Hepatocyte (in vitro differentiated cells): ENCODE measurements at regions not wholly inside any gene's neighbourhood (a gene's known extent, or its start where the extent isn't known, plus 50 kb on each side); places are given as distances from the start of the nearest gene placed in this dataset.
"Not testable (repeated sequence)": the region's sequence is repeated elsewhere in the genome, so short reads cannot be mapped to it uniquely, and the experiment has no call there.

Experiments
- DNase-seq: peaks from one replicate; pipeline ENCODE4 v3.0.0-alpha.2; 2016; ENCODE audit warnings: low spot score
- H2AFZ ChIP-seq: fragments of 200-600 bp; sonication (generic); 2 replicates; pipeline ENCODE4 v1.6.0; 2016; ENCODE audit warnings: antibody characterized with exemption, mild to moderate bottlenecking
- H3K27ac ChIP-seq: fragments of 200-600 bp; sonication (generic); 2 replicates; pipeline ENCODE4 v1.5.1; 2016; ENCODE audit warnings: mild to moderate bottlenecking
- H3K27me3 ChIP-seq: fragments of 200-600 bp; sonication (generic); 2 replicates; pipeline ENCODE4 v1.6.1; 2016
- H3K36me3 ChIP-seq: fragments of 200-600 bp; sonication (generic); replicated peaks from 2 replicates; pipeline ENCODE4 v1.5.1; 2016; ENCODE audit warnings: low read depth; ENCODE audit not compliant: insufficient read depth
- H3K4me1 ChIP-seq: fragments of 200-600 bp; sonication (generic); 2 replicates; pipeline ENCODE4 v1.5.1; 2016; ENCODE audit warnings: mild to moderate bottlenecking, moderate library complexity; ENCODE audit not compliant: insufficient read depth
- H3K4me2 ChIP-seq: fragments of 200-600 bp; sonication (generic); 2 replicates; pipeline ENCODE4 v1.6.0; 2016
- H3K4me3 ChIP-seq: fragments of 200-600 bp; sonication (generic); 2 replicates; pipeline ENCODE4 v1.5.1; 2016; ENCODE audit warnings: mild to moderate bottlenecking
- H3K79me2 ChIP-seq: fragments of 200-600 bp; sonication (generic); 2 replicates; pipeline ENCODE4 v1.6.0; 2017; ENCODE audit warnings: mild to moderate bottlenecking
- H3K9me2 ChIP-seq: fragments of 200-600 bp; sonication (generic); replicated peaks from 2 replicates; pipeline ENCODE4 v1.6.0; 2017; ENCODE audit warnings: mild to moderate bottlenecking; ENCODE audit not compliant: insufficient read depth
- H3K9me3 ChIP-seq: fragments of 200-600 bp; sonication (generic); 2 replicates; pipeline ENCODE4 v1.5.1; 2016; ENCODE audit warnings: low read depth, mild to moderate bottlenecking
- H4K20me1 ChIP-seq: fragments of 200-600 bp; sonication (generic); 2 replicates; pipeline ENCODE4 v1.6.0; 2016; ENCODE audit warnings: mild to moderate bottlenecking; ENCODE audit not compliant: insufficient read depth, poor library complexity, severe bottlenecking
- EZH2 ChIP-seq: fragments of 200-600 bp; sonication (generic); IDR thresholded peaks from 2 replicates; pipeline ENCODE4 v1.6.1; 2016; ENCODE audit warnings: antibody characterized with exemption, mild to moderate bottlenecking, borderline replicate concordance
- EZH2phosphoT487 ChIP-seq: fragments of 200-600 bp; sonication (generic); IDR thresholded peaks from one replicate; pipeline ENCODE4 v1.6.1; 2018; ENCODE audit warnings: antibody characterized with exemption, mild to moderate bottlenecking, low read depth, moderate library complexity; ENCODE audit not compliant: unreplicated experiment, severe bottlenecking
- WGBS: methylation state at CpG from one replicate; pipeline ENCODE4 v1.1.6; 2016; ENCODE audit warnings: low lambda C conversion rate; ENCODE audit errors: missing lambda C conversion rate; 5-methylcytosine and 5-hydroxymethylcytosine counted together
- TF ChIP-seq, protein P1 (sequence below): fragments of 200-600 bp; sonication (generic); IDR thresholded peaks from 2 replicates; pipeline ENCODE4 v1.5.1; 2016; ENCODE audit warnings: antibody characterized with exemption, mild to moderate bottlenecking; ENCODE audit not compliant: poor library complexity

DNA sequence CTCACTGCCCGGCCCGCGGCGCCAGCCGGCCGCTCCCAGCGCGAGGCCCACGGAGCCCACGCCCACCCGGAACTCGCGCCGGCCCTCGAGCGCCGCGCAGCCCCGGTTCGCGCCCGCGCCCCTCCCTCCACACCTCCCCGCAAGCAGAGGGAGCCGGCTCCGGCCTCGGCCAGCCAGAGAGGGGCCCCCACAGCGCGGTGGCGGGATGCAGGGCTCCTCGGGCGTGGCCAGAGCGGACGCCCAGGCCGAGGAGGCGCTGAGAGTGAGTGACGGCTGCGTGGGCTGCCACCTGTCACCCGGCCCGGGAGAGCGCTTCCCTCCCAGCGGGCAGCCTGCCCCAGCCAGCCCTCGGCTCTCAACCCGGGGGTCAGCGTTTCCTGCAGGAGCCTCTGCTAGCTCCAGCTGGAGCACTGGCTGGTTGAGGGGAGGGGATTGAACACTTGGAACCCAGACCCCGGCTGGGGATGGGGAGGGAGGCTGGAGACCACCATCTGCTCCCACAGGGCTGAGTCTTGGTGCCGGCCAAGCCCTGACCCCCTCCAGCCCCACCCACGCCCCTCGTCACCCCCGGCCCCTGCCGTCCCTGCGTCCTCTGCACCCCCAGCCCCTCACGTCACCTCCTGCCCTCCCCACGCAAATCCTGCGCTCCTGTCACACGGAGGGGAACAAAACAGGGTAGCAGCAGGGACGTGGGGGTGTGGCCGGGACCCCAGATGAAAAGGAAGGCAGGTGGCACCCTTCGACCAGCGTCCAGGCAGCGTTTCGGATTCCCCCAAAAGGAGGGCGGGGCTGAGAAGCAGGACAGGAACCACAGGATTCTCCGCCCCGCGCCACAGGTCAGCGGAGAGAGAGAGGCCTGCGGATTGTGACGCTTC is 157.0 kb downstream of the BRD1 start:
- 2% methylated on average over 39 of the region's 69 CpGs for WGBS
- peak overlapping the region; percentile 70 for H3K4me2 ChIP-seq

DNA sequence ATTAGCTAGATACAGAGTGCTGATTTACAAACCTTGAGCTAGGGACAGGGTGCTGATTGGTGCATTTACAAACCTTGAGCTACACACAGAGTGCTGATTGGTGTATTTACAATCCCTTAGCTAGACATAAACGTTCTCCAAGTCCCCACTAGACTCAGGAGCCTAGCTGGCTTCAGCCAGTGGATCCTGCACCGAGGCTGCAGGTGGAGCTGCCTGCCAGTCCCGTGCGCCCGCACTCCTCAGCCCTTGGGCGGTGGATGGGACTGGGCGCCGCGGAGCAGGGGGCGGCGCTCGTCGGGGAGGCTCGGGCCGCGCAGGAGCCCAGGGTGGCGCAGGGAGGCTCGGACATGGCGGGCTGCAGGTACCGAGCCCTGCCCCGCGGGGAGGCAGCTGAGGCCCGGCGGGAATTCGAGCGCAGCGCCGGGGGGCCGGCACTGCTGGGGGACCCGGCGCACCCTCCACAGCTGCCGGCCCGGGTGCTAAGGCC is 157.7 kb downstream of the BRD1 start:
- not testable (repeated sequence) for H3K36me3 ChIP-seq, H3K9me2 ChIP-seq, DNase-seq, H3K27ac ChIP-seq, H3K79me2 ChIP-seq, H4K20me1 ChIP-seq, H2AFZ ChIP-seq, H3K9me3 ChIP-seq, H3K4me3 ChIP-seq, H3K4me1 ChIP-seq
- peaks cover 56% of the 10 kb centered on the region for H3K27me3 ChIP-seq
- H3K4me2 ChIP-seq, result peak overlapping the region; percentile 70
- under 1% methylated on average over 26 of the region's 33 CpGs for WGBS

More for the DNA sequence above, 157.0 kb downstream of the BRD1 start:
- Histone ChIP-seq H3K27me3 (peaks cover 60% of the 10 kb centered on the region), H3K79me2 (no peaks in the 10 kb centered on the region), H3K4me3 (no peak overlapping the region), H2AFZ (no peak overlapping the region), H3K4me1 (peaks cover 4% of the 10 kb centered on the region), H4K20me1 (no peaks in the 10 kb centered on the region), H3K27ac (no peak overlapping the region), H3K9me2 (no peaks in the 10 kb centered on the region), H3K9me3 (no peaks in the 10 kb centered on the region), H3K36me3 (no peaks in the 10 kb centered on the region)
- TF ChIP-seq EZH2, result no peak
- TF ChIP-seq, protein P1, sequence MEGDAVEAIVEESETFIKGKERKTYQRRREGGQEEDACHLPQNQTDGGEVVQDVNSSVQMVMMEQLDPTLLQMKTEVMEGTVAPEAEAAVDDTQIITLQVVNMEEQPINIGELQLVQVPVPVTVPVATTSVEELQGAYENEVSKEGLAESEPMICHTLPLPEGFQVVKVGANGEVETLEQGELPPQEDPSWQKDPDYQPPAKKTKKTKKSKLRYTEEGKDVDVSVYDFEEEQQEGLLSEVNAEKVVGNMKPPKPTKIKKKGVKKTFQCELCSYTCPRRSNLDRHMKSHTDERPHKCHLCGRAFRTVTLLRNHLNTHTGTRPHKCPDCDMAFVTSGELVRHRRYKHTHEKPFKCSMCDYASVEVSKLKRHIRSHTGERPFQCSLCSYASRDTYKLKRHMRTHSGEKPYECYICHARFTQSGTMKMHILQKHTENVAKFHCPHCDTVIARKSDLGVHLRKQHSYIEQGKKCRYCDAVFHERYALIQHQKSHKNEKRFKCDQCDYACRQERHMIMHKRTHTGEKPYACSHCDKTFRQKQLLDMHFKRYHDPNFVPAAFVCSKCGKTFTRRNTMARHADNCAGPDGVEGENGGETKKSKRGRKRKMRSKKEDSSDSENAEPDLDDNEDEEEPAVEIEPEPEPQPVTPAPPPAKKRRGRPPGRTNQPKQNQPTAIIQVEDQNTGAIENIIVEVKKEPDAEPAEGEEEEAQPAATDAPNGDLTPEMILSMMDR, result no peak
- TF ChIP-seq EZH2phosphoT487, result no peak
- no peak for DNase-seq

DNA sequence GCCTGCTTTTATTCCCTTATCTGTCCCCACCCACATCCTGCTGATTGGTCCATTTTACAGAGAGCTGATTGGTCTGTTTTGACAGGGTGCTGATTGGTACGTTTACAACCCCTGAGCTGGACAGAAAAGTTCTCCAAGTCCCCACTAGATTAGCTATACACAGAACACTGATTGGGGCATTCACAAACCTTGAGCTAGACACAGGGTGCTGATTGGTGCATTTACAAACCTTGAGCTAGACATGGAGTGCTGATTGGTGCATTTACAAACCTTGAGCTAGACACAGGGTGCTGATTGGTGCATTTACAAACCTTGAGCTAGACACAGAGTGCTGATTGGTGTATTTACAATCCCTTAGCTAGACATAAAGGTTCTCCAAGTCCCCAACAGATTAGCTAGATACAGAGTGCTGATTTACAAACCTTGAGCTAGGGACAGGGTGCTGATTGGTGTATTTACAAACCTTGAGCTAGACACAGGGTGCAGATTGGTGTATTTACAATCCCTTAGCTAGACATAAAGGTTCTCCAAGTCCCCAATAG is 158.2 kb downstream of the BRD1 start:
- H3K4me3 ChIP-seq, H3K9me3 ChIP-seq, H3K79me2 ChIP-seq, H2AFZ ChIP-seq, H3K27ac ChIP-seq, H3K4me1 ChIP-seq, H3K4me2 ChIP-seq, H4K20me1 ChIP-seq, H3K9me2 ChIP-seq, DNase-seq, H3K36me3 ChIP-seq: not testable (repeated sequence)
- H3K27me3 ChIP-seq, result peaks cover 51% of the 10 kb centered on the region
- 89% methylated on average over 1 of the region's 1 CpG for WGBS

DNA sequence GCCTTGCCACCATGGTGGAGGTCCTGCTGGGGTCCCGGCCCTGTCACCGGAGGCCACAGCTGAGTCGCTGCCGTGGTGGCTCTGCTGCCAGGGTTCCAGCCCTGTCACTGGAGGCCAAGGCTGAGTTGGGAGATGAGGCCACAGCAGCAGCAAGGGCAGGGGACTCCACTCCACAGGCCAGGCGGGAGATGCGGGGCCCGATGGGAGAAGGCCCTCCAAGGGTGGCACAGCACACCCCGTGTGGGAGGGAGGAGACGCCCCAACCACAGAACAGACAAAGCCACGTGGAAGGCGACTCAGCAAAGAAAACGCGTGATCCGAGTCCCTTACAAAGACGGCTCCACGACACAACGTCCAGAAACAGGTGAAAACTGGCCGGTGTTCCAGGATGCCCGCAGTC is 159.3 kb downstream of the BRD1 start:
- DNase-seq, result no peak
- 90% methylated on average over 19 of the region's 19 CpGs for WGBS
- Histone ChIP-seq H3K27ac (no peak overlapping the region), H3K9me3 (no peaks in the 10 kb centered on the region), H3K27me3 (peaks cover 45% of the 10 kb centered on the region), H3K4me2 (no peak overlapping the region), H4K20me1 (no peaks in the 10 kb centered on the region), H3K4me3 (no peak overlapping the region), H3K36me3 (no peaks in the 10 kb centered on the region), H2AFZ (no peak overlapping the region), H3K79me2 (no peaks in the 10 kb centered on the region), H3K4me1 (peaks cover 4% of the 10 kb centered on the region), H3K9me2 (no peaks in the 10 kb centered on the region)
- TF ChIP-seq EZH2 (no peak), EZH2phosphoT487 (no peak)
- TF ChIP-seq, protein P1, result no peak
